Right forelimb (tissue), 1 donor: ENCODE measurements at regions not wholly inside any gene's neighbourhood (a gene's known extent, or its start where the extent isn't known, plus 50 kb on each side); places are given as distances from the start of the nearest gene placed in this dataset.

ENCODE experiments used
- DNase-seq: peaks from one replicate; pipeline ENCODE4 v3.0.0-alpha.2; 2018

DNA sequence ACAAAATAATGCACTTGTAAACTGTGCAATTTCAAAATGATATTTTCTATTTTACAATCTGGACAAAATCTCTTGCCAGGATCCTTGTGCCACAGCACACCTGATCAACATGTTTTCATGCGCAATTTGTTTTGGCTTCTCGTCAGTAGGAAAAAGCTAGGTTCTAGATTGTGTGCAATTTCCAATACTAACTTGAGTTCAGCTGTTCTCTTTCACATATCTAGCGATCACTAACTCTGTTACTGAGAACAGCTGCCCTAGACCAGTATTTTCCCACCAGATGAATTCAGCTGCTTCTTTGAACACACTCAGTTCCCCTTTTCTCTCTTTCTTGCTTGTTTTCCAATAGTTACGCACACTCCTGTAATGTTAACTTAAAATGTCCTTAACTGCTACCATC is 131.2 kb downstream of the MAGEB5 start:
- no peak for DNase-seq

- no peak for DNase-seq
Measured at GRCh38 chrX:26334232-26334631, 118.3 kb downstream of the MAGEB5 start.

DNA sequence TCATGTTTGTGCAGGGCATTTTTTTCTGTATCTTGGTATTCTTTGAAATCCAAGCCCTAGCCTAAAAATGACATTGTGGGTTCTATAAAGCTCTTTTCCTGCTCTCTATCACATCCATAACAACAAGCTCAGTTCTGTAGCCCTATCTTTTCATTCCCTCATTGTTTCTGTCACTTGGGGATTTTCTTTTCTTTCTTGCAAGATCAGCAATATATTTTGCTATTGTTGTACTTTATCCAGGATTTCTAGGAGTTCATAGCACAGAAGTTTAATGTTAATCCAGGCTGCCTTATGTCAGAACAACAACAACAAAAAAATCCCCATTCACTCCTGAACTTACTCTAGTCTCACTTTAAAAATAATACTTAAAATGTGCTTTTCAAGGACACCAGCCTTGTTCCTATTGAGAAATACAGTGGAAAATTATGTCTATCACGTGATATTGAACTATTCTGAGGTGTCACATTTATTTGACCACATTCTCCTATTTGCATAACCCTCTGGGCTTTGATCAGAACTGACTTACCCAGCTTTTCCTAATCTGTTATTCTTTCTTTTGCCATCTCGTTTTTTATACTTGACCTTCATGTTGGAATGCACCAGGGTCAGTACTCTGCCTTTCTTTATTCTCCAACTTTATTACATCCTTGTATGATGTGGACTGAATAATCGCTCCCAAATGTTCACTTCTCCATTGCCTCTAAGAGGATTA is 112.8 kb downstream of the MAGEB5 start:
- DNase-seq, result no peak

DNA sequence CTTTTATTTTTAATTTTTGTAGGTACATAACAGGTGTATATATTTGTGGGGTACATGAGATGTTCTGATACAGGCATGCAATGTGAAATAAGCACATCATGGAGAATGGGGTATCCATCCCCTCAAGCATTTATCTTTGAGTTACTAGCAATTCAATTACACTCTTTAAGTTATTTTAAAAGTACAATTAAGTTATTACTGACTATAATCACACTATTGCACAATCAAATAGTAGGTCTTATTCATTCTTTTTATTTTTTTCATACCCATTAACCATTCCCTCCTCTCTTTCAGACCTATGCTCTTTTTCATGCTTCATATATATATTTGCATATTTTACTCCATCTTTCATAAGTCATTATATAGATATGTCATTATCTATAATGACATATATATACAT is 93.3 kb downstream of the MAGEB5 start:
- no peak for DNase-seq

DNA sequence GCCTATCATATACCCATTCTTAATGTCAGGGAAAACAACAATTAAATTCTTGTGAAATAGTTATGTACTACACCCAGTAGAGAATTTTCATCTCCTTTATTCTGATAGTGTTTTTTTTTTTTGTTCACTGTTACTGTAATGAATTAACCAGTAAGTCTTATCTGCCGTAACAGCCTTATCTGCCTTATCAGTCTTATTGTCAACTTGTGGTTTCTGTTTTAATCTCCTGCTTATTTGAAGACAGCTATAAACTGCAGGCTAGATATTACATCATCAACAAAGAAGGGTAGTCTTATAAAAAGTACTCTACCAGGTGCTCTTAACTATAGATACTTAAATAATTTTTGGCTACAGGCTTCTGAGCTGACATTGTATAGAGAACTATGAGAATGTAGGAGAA is 79.5 kb downstream of the MAGEB5 start:
- no peak for DNase-seq

DNA sequence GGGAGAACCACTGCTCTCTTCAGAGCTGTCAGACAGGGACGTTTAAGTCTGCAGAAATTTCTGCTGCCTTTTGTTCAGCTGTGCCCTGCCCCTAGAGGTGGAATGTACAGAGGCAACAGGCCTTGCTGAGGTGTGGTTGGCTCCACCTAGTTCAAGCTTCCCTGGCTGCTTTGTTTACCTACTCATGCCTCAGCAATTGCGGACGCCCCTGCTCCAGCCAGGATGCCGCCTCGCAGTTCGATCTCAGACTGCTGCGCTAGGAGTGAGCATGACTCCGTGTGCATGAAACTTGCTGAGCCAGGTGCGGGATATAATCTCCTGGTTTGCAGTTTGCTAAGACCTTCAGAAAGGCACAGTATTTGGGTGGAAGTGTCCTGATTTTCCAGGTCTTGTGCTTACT is 70.9 kb downstream of the MAGEB5 start:
- DNase-seq, result no peak
